Activated B cell treated with CpG ODN at 0.5 μM for 24 hours (primary cell): ENCODE measurements at regions not wholly inside any gene's neighbourhood (a gene's known extent, or its start where the extent isn't known, plus 50 kb on each side); places are given as distances from the start of the nearest gene placed in this dataset.

ENCODE experiments used
- ATAC-seq: fragments of 200-7000 bp; cut with Tn5 transposase; one replicate; pipeline ENCODE4 v1.10.0; 2021; ENCODE audit warnings: low read depth, mild to moderate bottlenecking, moderate library complexity
- CTCF ChIA-PET: fragments of 350-600 bp; sonication (Branson Sonifier 250); formaldehyde crosslinking; loops from one replicate; lab custom pipeline; 2021; ENCODE audit warnings: antibody characterized with exemption; lab: Charles Lee
- POLR2A ChIA-PET: fragments of 350-600 bp; sonication (Branson Sonifier 250); formaldehyde crosslinking; loops from one replicate; lab custom pipeline; 2021; ENCODE audit warnings: antibody characterized with exemption; lab: Charles Lee
- DNase-seq: peaks from one replicate; pipeline ENCODE4 v3.0.0; 2022
- H3K27ac Mint-ChIP-seq: one replicate; pipeline ENCODE4 v1.8.0; 2020; ENCODE audit warnings: mixed read lengths
- H3K27me3 Mint-ChIP-seq: one replicate; pipeline ENCODE4 v1.8.0; 2021; ENCODE audit warnings: mixed read lengths
- H3K36me3 Mint-ChIP-seq: one replicate; pipeline ENCODE4 v1.8.0; 2021; ENCODE audit warnings: low read depth, mixed read lengths
- H3K4me1 Mint-ChIP-seq: one replicate; pipeline ENCODE4 v1.8.0; 2021; ENCODE audit warnings: mixed read lengths
- H3K4me3 Mint-ChIP-seq: one replicate; pipeline ENCODE4 v1.8.0; 2020; ENCODE audit warnings: mild to moderate bottlenecking, mixed read lengths
- H3K9me3 Mint-ChIP-seq: one replicate; pipeline ENCODE4 v1.8.0; 2020; ENCODE audit warnings: mixed read lengths
- CTCF ChIP-seq: fragments of 200-600 bp; IDR thresholded peaks from one replicate; pipeline ENCODE4 v1.8.0; 2022; ENCODE audit warnings: antibody characterized with exemption, mild to moderate bottlenecking
- intact Hi-C: fragments of 100-400 bp; cut with micrococcal nuclease; formaldehyde crosslinking; loops from one replicate; pipeline ENCODE4 v1.15.1; 2024

- intact Hi-C loops = no loop called here
- no peaks in the 10 kb centered on the region for H3K27me3 Mint-ChIP-seq
- DNase-seq (no peak), ATAC-seq (no peak)
- ChIA-PET CTCF (no interaction called here), POLR2A (no interaction called here)
- H3K4me1 Mint-ChIP-seq = no peaks in the 10 kb centered on the region
- H3K9me3 Mint-ChIP-seq = peaks cover 3% of the 10 kb centered on the region
- H3K4me3 Mint-ChIP-seq = no peak overlapping the region
- no peak for TF ChIP-seq CTCF
- no peak overlapping the region for H3K27ac Mint-ChIP-seq
- H3K36me3 Mint-ChIP-seq = no peaks in the 10 kb centered on the region
Measured at GRCh38 chr11:116300232-116300631, 472.6 kb downstream of the BUD13 start.

- H3K4me1 Mint-ChIP-seq = no peaks in the 10 kb centered on the region
- no peaks in the 10 kb centered on the region for H3K27me3 Mint-ChIP-seq
- POLR2A ChIA-PET = no interaction called here
- no peak for TF ChIP-seq CTCF
- ATAC-seq = no peak
- peaks cover 11% of the 10 kb centered on the region for H3K9me3 Mint-ChIP-seq
- no peaks in the 10 kb centered on the region for H3K36me3 Mint-ChIP-seq
- DNase-seq = no peak
- CTCF ChIA-PET = no interaction called here
- H3K4me3 Mint-ChIP-seq = no peak overlapping the region
- intact Hi-C loops = no loop called here
- no peak overlapping the region for H3K27ac Mint-ChIP-seq
Measured at GRCh38 chr11:116294630-116295029, 478.2 kb downstream of the BUD13 start.

- intact Hi-C loops = no loop called here
- Mint-ChIP-seq H3K27me3 (no peaks in the 10 kb centered on the region), H3K4me1 (no peaks in the 10 kb centered on the region), H3K4me3 (no peak overlapping the region), H3K27ac (no peak overlapping the region), H3K36me3 (no peaks in the 10 kb centered on the region), H3K9me3 (peaks cover 9% of the 10 kb centered on the region)
- DNase-seq (no peak), ATAC-seq (no peak)
- ChIA-PET POLR2A (no interaction called here), CTCF (no interaction called here)
- TF ChIP-seq CTCF = no peak
Measured at GRCh38 chr11:116287866-116288265, 484.9 kb downstream of the BUD13 start.

- Mint-ChIP-seq H3K27ac (no peak overlapping the region), H3K4me1 (no peaks in the 10 kb centered on the region), H3K4me3 (no peak overlapping the region), H3K36me3 (no peaks in the 10 kb centered on the region), H3K27me3 (no peaks in the 10 kb centered on the region), H3K9me3 (peaks cover 4% of the 10 kb centered on the region)
- ChIA-PET CTCF (no interaction called here), POLR2A (no interaction called here)
- ATAC-seq (no peak), DNase-seq (no peak)
- intact Hi-C loops = loop anchor here (2.0 kb wide), 1 partner anchor 64 kb away; no protein-coding TSS in a partner anchor
- TF ChIP-seq CTCF = no peak
Measured at GRCh38 chr11:116285026-116285425, 487.8 kb downstream of the BUD13 start.

- no peak for ATAC-seq
- intact Hi-C loops = no loop called here
- DNase-seq = no peak
- no peak for TF ChIP-seq CTCF
- H3K9me3 Mint-ChIP-seq = no peaks in the 10 kb centered on the region
- H3K36me3 Mint-ChIP-seq = no peaks in the 10 kb centered on the region
- no peaks in the 10 kb centered on the region for H3K27me3 Mint-ChIP-seq
- ChIA-PET CTCF (no interaction called here), POLR2A (interaction anchor here (0.6 kb wide), 1 partner anchor 90 kb away, joined by 3 read pairs; no protein-coding TSS in a partner anchor)
- H3K4me3 Mint-ChIP-seq = no peak overlapping the region
- H3K27ac Mint-ChIP-seq = no peak overlapping the region
- no peaks in the 10 kb centered on the region for H3K4me1 Mint-ChIP-seq
Measured at GRCh38 chr11:116283300-116283699, 489.5 kb downstream of the BUD13 start.
